ENCODE measurements at regions not wholly inside any gene's neighbourhood (a gene's known extent, or its start where the extent isn't known, plus 50 kb on each side); places are given as distances from the start of the nearest gene placed in this dataset.
"Not testable (repeated sequence)": the region's sequence is repeated elsewhere in the genome, so short reads cannot be mapped to it uniquely, and the experiment has no call there.

GRCh38 chr9:36461323-36461722 is 61.3 kb upstream of the RNF38 start:
- no peak for DNase-seq

- DNase-seq = not testable (repeated sequence)
Observed at GRCh38 chr9:36458430-36458915, 58.4 kb upstream of the RNF38 start.

DNA sequence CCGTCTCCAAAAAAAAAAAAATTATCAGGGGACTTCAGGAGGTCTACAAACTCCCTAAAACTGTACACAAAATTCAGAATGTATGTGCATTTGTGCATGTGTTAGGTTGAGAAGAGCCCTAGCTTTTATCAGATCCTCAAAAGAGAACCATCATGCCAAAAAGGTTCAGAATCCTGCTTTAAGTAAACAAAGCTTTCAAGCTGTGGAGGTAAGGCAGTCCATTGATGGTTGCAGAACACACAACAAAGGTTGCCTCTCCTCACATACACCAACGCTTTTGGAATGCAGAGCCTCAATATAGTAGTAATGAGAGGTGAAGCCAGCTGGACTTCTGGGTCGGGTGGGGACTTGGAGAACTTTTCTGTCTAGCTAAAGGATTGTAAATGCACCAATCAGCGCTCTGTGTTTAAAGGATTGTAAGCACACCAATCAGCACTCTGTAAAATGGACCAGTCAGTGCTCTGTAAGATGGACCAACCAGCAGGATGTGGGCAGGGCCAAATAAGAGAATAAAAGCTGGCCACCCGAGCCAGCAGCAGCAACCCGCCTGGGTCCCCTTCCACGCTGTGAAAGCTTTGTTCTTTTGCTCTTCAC is 57.9 kb upstream of the RNF38 start:
- DNase-seq = no peak

DNA sequence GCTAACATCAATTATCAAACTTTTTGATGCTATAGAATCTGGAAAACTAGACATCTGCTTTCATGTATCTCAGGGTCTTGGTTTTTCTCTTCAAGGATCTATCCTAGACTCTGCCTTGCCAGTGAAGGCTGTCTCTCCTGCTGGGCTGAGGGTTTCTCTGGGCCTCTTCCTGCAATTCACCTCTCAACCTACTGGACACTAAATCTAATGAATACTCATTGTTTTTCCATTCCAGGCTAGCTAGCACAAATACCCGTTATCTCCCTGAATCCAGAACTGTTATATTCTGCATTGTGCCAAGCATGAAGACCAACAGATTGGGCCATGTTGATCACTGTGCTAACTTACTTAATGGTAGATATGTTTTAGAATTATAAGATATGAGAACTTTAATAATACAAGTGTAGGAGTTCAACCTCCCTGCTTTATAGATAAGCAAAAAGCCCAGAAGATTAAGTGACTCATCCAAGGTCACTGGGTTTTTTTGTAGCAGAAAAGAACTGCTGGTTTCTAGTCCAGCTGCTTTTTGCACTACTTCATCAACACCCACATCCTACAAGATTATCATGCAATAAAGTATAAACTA is 56.5 kb upstream of the RNF38 start:
- no peak for DNase-seq

GRCh38 chr9:36451949-36452348 is 51.9 kb upstream of the RNF38 start:
- DNase-seq = no peak

GRCh38 chr9:36450110-36450732 is 50.2 kb upstream of the RNF38 start:
- no peak for DNase-seq
